Immature natural killer cell (primary cell): ENCODE measurements at regions not wholly inside any gene's neighbourhood (a gene's known extent, or its start where the extent isn't known, plus 50 kb on each side); places are given as distances from the start of the nearest gene placed in this dataset.
"Not testable (repeated sequence)": the region's sequence is repeated elsewhere in the genome, so short reads cannot be mapped to it uniquely, and the experiment has no call there.

Experiments used
- DNase-seq, 3 donors: peaks; one replicate each; pipeline ENCODE4 v3.0.0; 2022; ENCODE audit warnings: mixed read lengths in 1 of 3
- H3K27ac Mint-ChIP-seq, 6 donors: one replicate each; pipeline ENCODE4 v1.8.0; 2020; ENCODE audit warnings: mixed read lengths in 6 of 6, mild to moderate bottlenecking in 5 of 6, inconsistent platforms in 4 of 6, moderate library complexity in 3 of 6
- H3K27me3 Mint-ChIP-seq, 3 donors: one replicate each; pipeline ENCODE4 v1.8.0; 2020 to 2021; ENCODE audit warnings: low read depth in 3 of 3, mild to moderate bottlenecking in 3 of 3, mixed read lengths in 3 of 3, moderate library complexity in 3 of 3, inconsistent platforms in 1 of 3
- H3K36me3 Mint-ChIP-seq, 3 donors: one replicate each; pipeline ENCODE4 v1.8.0; 2020; ENCODE audit warnings: mixed read lengths in 3 of 3, inconsistent platforms in 2 of 3, mild to moderate bottlenecking in 2 of 3
- H3K4me1 Mint-ChIP-seq, 2 donors: one replicate each; pipeline ENCODE4 v1.8.0; 2020; ENCODE audit warnings: inconsistent platforms in 2 of 2, mild to moderate bottlenecking in 2 of 2, mixed read lengths in 2 of 2, moderate library complexity in 1 of 2
- H3K4me3 Mint-ChIP-seq, 5 donors: one replicate each; pipeline ENCODE4 v1.8.0; 2020; ENCODE audit warnings: mild to moderate bottlenecking in 5 of 5, mixed read lengths in 5 of 5, inconsistent platforms in 3 of 5, moderate library complexity in 3 of 5
- H3K9me3 Mint-ChIP-seq, 6 donors: one replicate each; pipeline ENCODE4 v1.8.0; 2020; ENCODE audit warnings: mild to moderate bottlenecking in 6 of 6, mixed read lengths in 6 of 6, inconsistent platforms in 4 of 6, moderate library complexity in 3 of 6

DNA sequence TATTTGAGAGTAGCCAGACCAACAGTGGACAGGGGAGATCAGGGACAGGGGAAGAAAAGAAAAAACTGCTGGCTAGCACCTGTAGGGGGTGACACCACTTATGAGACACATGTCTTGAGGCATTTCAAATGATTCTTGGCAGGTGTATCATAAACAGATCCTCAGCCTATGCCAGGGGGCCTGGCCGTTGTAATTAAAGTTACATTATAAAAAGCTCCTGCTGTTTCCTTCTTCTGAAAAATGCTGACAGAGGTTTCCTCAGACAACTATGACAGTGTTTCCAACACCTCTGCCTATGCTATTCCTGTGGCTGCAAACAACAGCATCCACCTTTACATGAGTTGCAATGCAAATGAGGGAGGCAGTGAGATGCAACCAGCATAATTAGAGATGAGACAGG, 281.0 kb upstream of the PTER start:
- H3K27me3 Mint-ChIP-seq = peaks cover 0 to 2% (median 0%) of the 10 kb centered on the region in 3 donors
- H3K4me3 Mint-ChIP-seq = no peak overlapping the region
- H3K9me3 Mint-ChIP-seq = peaks cover 0 to 5% (median 2%) of the 10 kb centered on the region in 6 donors
- no peak for DNase-seq
- no peak overlapping the region for H3K27ac Mint-ChIP-seq
- H3K4me1 Mint-ChIP-seq = no peaks in the 10 kb centered on the region
- no peaks in the 10 kb centered on the region for H3K36me3 Mint-ChIP-seq

DNA sequence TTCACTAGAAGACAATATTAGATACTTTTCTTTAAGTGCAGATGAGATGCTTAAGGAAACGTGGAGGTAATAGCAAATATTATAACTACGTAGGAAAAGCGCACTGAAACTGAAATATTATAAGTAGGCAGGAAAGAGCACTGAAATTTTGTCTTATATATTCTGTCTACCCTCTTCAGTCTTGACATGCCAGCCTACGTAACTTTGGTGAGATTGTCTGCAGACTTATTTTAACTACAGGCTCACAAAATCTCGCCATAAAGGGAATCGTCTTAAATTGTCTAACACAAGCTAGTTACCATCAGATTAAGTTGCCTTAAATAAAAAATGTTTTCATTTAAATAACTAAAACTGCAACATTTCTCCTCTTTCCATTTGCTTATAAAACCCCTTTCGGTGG, 280.1 kb upstream of the PTER start:
- no peak for DNase-seq
- peaks cover 0 to 2% (median under 1%) of the 10 kb centered on the region in 3 donors for H3K27me3 Mint-ChIP-seq
- H3K4me3 Mint-ChIP-seq = no peak overlapping the region
- no peaks in the 10 kb centered on the region for H3K36me3 Mint-ChIP-seq
- peaks cover 0 to 2% (median 0%) of the 10 kb centered on the region in 6 donors for H3K9me3 Mint-ChIP-seq
- H3K4me1 Mint-ChIP-seq = no peaks in the 10 kb centered on the region
- H3K27ac Mint-ChIP-seq = no peak overlapping the region

DNA sequence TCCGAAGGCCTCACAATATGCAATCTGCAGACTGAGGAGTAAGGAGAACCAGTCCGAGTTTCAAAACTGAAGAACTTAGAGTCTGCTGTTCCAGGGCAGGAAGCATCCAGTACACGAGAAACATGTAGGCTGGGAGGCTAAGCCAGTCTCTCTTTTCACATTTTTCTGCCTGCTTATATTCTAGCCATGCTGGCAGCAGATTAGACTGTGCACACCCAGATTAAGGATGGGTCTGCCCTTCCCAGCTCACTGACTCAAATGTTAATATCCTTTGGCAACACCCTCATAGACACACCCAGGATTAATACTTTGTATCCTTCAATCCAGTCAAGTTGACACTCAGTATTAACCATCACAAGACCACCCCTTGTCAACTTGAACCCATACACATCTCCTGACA, 271.7 kb upstream of the PTER start:
- peaks cover 18 to 25% (median 19%) of the 10 kb centered on the region in 6 donors for H3K9me3 Mint-ChIP-seq
- not testable (repeated sequence) for H3K4me1 Mint-ChIP-seq, H3K4me3 Mint-ChIP-seq, H3K27me3 Mint-ChIP-seq, H3K36me3 Mint-ChIP-seq, H3K27ac Mint-ChIP-seq, DNase-seq

DNA sequence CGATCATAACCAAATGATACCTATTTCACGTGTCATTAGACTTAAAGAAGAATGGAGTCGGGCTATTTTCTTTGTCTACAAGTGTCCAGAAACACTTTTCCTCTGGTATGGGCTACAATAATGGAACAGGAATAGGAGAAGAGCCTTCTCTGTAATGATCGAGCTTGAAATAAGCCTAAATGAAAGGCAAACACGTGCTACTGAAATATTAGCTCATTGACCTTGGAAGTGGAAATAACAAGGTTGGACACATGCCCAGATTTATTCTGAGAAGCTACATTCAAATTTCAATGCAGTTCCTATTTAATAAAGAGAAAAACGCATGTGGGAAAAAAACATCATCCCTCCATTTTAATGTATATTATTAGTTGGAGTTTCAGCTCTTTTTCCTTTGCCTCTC, 254.7 kb upstream of the PTER start:
- Mint-ChIP-seq H3K9me3 (peaks cover 0 to 9% (median 0%) of the 10 kb centered on the region in 6 donors), H3K36me3 (no peaks in the 10 kb centered on the region), H3K27ac (no peak overlapping the region)

DNA sequence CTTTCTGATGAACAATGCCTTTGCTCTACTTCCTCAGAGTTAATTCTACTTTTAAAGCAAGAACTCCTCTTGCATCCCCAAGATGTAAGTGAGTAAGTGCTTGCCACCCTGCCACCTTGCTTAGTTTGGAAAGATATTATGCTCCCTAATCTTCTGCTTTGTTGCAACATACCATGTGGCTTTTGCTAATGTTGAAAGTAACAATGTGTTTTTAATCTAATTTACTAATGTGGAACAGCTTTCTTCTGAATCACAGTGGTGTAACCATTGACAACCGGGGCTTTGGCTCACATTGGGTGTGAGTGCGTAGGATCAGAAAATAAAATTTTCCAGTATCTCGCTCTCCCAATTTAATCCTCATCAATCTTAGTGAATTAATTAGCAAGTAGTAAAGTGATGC, 254.1 kb upstream of the PTER start:
- Mint-ChIP-seq H3K4me1 (no peaks in the 10 kb centered on the region), H3K36me3 (no peaks in the 10 kb centered on the region), H3K9me3 (peaks cover 0 to 9% (median 0%) of the 10 kb centered on the region in 6 donors), H3K27ac (no peak overlapping the region), H3K4me3 (no peak overlapping the region), H3K27me3 (peaks cover 0 to 3% (median 0%) of the 10 kb centered on the region in 3 donors)
- no peak for DNase-seq

More for the DNA sequence above, 254.7 kb upstream of the PTER start:
- DNase-seq = no peak
- H3K4me3 Mint-ChIP-seq = no peak overlapping the region
- H3K27me3 Mint-ChIP-seq = peaks cover 0 to 3% (median 0%) of the 10 kb centered on the region in 3 donors
- no peaks in the 10 kb centered on the region for H3K4me1 Mint-ChIP-seq

DNA sequence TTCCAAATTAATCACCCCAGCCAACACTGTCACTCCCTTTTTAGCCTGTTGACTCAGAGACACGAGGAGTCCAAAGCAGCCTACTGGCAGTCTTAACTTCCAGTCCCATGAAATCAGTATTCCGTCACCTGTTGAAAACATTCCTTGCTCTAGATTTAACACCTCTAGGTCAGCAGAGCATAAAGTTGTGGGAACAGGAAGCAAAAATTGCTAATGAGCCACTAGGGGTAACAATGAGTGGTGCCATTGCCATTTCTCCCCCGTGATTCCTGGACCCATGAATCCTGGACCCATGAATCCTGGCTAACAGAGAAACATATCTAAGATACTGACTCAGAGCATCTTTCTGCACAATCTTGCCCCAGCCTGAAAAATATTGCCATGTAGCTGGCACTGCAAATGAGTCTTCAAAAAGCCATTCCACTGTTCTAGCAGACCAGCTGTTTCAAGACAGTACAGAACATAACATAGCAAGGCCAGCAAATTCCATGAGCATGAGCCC, 252.7 kb upstream of the PTER start:
- H3K36me3 Mint-ChIP-seq = no peaks in the 10 kb centered on the region
- no peak overlapping the region for H3K4me3 Mint-ChIP-seq
- H3K27me3 Mint-ChIP-seq = peaks cover 0 to 2% (median 0%) of the 10 kb centered on the region in 3 donors
- no peaks in the 10 kb centered on the region for H3K4me1 Mint-ChIP-seq
- H3K9me3 Mint-ChIP-seq = peaks cover 0 to 9% (median 0%) of the 10 kb centered on the region in 6 donors
- no peak overlapping the region for H3K27ac Mint-ChIP-seq
- no peak for DNase-seq

DNA sequence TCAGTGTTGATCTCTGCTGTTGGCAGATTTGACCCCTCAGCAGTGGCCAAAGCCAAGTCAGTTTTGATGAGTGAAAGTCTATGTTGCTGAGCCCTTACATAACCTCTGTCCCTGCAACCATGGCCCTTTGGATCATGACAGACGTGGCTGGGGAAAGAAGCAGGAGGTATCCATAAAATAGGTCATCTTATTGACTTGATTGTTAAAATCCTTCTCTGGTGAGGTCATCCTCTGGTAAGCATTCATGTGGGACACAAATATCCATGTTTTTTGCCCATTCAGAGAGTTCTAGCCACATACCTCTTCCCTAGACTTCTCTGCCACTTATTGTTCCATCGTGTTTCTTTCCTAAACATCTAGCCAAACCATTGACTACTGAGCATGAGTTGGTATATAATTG, 251.9 kb upstream of the PTER start:
- Mint-ChIP-seq H3K27ac (no peak overlapping the region), H3K9me3 (peaks cover 0 to 9% (median 0%) of the 10 kb centered on the region in 6 donors), H3K4me1 (peaks cover 0 to 3% of the 10 kb centered on the region in 2 donors), H3K4me3 (no peak overlapping the region), H3K36me3 (no peaks in the 10 kb centered on the region), H3K27me3 (no peaks in the 10 kb centered on the region)
- no peak for DNase-seq

DNA sequence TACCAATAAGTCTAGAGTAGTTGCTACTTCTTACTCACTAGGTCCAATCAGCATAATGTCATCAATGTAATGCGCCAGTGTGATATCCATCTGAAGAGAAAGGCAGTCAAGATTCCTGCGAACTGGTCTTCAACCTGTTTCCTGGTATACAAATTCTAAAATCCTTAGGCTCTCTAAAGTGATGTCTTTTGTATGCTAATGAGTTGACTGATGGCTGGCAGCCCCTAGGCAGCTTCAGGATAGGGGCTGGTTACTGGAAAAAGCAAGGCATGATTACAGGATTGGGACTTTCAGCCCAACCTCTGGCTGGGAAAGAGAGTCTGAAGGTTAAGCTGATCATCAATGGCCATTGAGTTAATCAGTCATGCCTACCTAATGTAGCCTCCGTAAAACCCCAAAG, 250.2 kb upstream of the PTER start:
- Mint-ChIP-seq H3K27me3 (peaks cover 0 to 2% (median 0%) of the 10 kb centered on the region in 3 donors), H3K36me3 (no peaks in the 10 kb centered on the region), H3K4me3 (no peak overlapping the region), H3K4me1 (peaks cover 0 to 5% of the 10 kb centered on the region in 2 donors), H3K9me3 (peaks cover 0 to 9% (median 0%) of the 10 kb centered on the region in 6 donors), H3K27ac (no peak overlapping the region)
- no peak for DNase-seq

DNA sequence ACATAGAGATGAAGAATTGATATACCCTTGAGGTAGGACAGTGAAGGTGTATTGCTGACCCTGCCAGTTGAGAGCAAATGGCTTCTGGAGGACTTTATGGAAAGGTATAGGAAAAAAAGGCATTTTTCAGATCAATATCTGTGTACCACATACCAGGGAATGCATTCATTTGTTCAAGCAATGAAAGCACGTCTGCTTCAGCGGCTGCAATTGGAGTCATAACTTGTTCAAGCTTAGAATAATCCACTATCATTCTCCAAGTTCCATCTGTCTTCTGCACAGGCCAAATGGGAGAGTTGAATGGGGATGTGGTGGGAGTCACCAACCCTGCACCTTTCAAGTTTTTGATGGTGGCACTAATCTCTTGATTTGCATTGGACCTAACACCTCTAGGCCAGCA, 249.6 kb upstream of the PTER start:
- H3K27ac Mint-ChIP-seq = no peak overlapping the region
- peaks cover 0 to 2% (median 0%) of the 10 kb centered on the region in 3 donors for H3K27me3 Mint-ChIP-seq
- no peak for DNase-seq
- no peaks in the 10 kb centered on the region for H3K36me3 Mint-ChIP-seq
- peaks cover 0 to 5% of the 10 kb centered on the region in 2 donors for H3K4me1 Mint-ChIP-seq
- H3K4me3 Mint-ChIP-seq = no peak overlapping the region
- peaks cover 0 to 9% (median 0%) of the 10 kb centered on the region in 6 donors for H3K9me3 Mint-ChIP-seq

DNA sequence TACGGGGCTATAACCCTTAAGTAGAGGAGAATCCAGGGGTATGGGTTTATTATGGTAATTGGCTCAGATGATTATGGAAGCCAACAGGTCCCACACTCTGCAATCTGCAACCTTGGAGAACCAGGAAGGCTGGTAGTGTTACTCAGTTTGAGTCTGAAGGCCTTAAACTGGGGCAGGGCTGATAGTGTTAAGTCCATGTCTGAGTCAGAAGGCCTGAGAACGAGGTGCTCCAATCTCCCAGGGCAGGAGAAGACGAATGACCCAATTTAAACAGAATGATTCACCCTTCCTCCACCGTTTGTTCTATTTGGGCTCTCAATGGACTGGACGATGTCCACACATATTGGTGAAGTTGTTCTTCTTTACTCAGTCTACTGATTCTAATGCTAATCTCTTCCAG, 244.5 kb upstream of the PTER start:
- Mint-ChIP-seq H3K36me3 (no peaks in the 10 kb centered on the region), H3K4me3 (no peak overlapping the region), H3K9me3 (no peaks in the 10 kb centered on the region), H3K27ac (no peak overlapping the region), H3K27me3 (peaks cover 0 to 5% (median 0%) of the 10 kb centered on the region in 3 donors), H3K4me1 (peaks cover 28 to 39% of the 10 kb centered on the region in 2 donors)
- no peak for DNase-seq

DNA sequence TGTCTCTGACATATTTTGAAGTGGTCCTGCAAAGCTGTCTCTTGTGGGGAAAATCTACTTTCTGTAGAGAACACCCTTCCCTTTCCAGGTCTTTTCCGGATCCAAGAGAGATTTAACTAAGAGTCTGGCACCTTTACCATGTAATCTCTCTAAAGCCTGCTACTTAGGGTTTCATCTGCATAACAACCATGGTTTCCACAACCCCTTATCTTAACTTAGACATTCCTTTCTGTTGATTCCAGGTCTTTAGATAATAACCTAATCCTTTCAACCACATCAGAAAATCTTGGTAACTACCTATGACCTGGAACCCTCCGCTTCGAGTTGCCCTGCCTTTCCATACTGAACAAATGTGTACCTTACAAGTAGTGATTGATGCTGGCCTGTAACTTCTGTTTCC, 243.6 kb upstream of the PTER start:
- H3K4me1 Mint-ChIP-seq = peaks cover 28 to 39% of the 10 kb centered on the region in 2 donors
- no peak overlapping the region for H3K4me3 Mint-ChIP-seq
- peaks cover 0 to 5% (median 0%) of the 10 kb centered on the region in 3 donors for H3K27me3 Mint-ChIP-seq
- no peak for DNase-seq
- no peaks in the 10 kb centered on the region for H3K36me3 Mint-ChIP-seq
- no peaks in the 10 kb centered on the region for H3K9me3 Mint-ChIP-seq
- H3K27ac Mint-ChIP-seq = no peak overlapping the region

DNA sequence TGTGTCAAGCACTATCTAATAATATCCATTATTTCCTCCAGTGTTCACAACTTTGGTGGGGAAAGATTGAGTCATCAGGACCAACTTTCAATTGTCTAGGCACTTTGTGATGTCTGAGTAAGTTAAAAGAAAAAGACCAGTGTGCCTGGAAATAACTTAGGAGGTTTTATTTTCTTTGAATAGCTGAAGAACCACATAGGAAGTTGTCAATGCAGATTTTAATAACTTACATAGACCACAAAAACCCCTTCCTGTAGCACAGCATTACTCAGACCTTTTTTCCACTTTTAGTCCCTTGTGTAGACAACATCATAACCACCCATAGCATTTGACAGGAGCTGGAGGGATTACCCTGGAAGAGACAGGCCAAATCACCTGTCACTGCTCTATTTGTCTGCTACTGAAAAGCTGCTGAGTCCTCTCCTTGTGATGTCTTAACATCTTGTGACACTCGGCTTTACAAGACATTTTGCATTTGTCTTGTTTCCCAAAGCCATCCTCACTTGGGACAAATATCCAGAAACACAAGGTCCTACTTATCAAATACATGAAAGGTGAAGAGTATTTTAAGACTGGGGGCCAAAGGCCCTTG, 241.5 kb upstream of the PTER start:
- Mint-ChIP-seq H3K4me3 (peak overlapping the region; percentile 25 to 65 (median 54)), H3K36me3 (no peaks in the 10 kb centered on the region), H3K27me3 (peaks cover 0 to 5% (median 0%) of the 10 kb centered on the region in 3 donors), H3K9me3 (no peaks in the 10 kb centered on the region), H3K27ac (peak overlapping the region in 5 of 6 donors; percentile 4 to 49 (median 29)), H3K4me1 (peaks cover 28 to 34% of the 10 kb centered on the region in 2 donors)
- peak in 2 of 3 donors; percentile 16 to 24 for DNase-seq

DNA sequence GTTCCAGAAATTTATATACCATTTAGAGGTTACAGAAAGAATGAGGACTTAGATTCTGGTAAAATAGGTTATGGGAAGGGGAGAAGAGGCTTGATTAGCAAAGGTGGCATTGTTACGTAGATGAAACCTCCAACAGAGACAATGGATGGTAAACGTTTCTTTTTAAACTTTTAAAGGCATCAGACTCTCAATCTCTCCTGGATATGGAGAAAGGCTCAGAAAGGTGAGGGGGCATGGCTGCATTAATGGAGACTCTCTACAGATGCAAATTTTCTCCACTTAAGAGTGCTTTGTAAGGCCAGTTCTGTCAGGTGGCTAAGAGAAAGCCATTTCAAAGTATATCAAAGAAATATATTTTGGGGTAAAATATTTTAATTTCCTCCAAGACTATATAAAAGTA, 240.9 kb upstream of the PTER start:
- Mint-ChIP-seq H3K27ac (peak overlapping the region in 2 of 6 donors; percentile 29 to 42), H3K36me3 (no peaks in the 10 kb centered on the region), H3K4me3 (peak overlapping the region in 4 of 5 donors; percentile 25 to 65 (median 50)), H3K27me3 (peaks cover 0 to 6% (median 0%) of the 10 kb centered on the region in 3 donors), H3K4me1 (peaks cover 28 to 34% of the 10 kb centered on the region in 2 donors), H3K9me3 (no peaks in the 10 kb centered on the region)
- no peak for DNase-seq

DNA sequence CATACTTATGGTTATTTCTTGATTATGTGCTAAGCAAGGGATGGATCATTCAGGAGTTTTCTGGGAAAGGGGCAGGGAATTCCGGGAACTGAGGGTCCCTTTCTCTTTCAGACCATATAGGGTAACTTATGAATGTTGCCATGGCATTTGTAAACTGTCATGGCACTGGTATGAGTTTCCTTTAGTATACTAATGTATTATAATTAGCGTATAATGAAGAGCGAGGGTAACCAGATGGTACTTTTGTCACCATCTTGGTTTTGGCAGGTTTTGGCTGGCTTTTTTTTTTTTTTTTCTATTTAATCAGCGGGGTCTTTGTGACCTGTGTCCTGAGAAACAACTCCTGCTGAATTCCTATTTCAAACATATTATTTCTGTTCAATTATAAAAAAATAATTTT, 237.6 kb upstream of the PTER start:
- H3K27me3 Mint-ChIP-seq = peaks cover 0 to 5% (median 0%) of the 10 kb centered on the region in 3 donors
- H3K36me3 Mint-ChIP-seq = no peaks in the 10 kb centered on the region
- no peak overlapping the region for H3K4me3 Mint-ChIP-seq
- H3K4me1 Mint-ChIP-seq = peaks cover 35 to 41% of the 10 kb centered on the region in 2 donors
- no peak for DNase-seq
- no peak overlapping the region for H3K27ac Mint-ChIP-seq
- no peaks in the 10 kb centered on the region for H3K9me3 Mint-ChIP-seq

DNA sequence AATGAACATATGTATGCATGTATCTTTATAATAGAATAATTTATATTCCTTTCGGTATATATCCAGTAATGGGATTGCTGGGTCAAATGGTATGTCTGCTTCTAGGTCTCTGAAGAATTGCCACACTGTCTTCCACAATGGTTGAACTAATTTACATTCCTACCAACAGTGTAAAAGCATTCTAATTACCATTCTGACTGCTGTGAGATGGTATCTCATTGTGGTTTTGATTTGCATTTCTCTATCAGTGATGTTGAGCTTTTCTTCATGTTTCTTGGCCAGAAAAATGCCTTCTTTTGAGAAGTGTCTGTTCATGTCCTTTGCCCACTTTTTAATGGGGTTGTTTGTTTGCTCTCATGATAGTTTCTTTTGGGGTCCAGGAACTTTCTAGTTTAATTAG, 213.2 kb upstream of the PTER start:
- H3K36me3 Mint-ChIP-seq, H3K4me1 Mint-ChIP-seq, DNase-seq, H3K4me3 Mint-ChIP-seq, H3K27ac Mint-ChIP-seq: not testable (repeated sequence)
- Mint-ChIP-seq H3K27me3 (peaks cover 4 to 13% (median 5%) of the 10 kb centered on the region in 3 donors), H3K9me3 (peaks cover 3 to 65% (median 39%) of the 10 kb centered on the region in 6 donors)
